HG03521 (cell line): ENCODE measurements at regions not wholly inside any gene's neighbourhood (a gene's known extent, or its start where the extent isn't known, plus 50 kb on each side); places are given as distances from the start of the nearest gene placed in this dataset.

Experiments used
- ATAC-seq: cut with Tn5 transposase; IDR thresholded peaks from one replicate; pipeline ENCODE4 v1.9.1; 2021; ENCODE audit warnings: mild to moderate bottlenecking, moderate library complexity; ENCODE audit not compliant: unreplicated experiment

DNA sequence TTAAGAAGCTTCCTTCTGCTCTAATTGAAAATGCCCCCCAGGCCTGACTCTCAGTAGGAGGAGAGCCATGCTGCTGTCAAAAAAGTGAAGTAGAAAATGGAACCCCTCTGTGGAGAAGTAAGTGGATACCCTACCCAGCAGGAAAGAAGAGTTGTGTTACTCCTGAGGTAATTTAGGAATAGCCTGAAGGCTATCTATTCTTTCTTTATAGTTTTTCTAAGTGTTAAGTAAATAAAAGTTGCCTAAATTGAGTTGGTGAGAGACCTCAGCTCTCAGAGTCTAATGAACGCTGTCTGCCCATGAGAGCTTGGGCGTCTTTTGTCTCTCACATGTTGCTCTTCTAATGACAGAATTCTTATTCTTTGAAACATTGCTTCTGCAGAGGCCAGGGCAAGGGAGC lies 116.2 kb downstream of the NSUN3 start:
- ATAC-seq = no peak

DNA sequence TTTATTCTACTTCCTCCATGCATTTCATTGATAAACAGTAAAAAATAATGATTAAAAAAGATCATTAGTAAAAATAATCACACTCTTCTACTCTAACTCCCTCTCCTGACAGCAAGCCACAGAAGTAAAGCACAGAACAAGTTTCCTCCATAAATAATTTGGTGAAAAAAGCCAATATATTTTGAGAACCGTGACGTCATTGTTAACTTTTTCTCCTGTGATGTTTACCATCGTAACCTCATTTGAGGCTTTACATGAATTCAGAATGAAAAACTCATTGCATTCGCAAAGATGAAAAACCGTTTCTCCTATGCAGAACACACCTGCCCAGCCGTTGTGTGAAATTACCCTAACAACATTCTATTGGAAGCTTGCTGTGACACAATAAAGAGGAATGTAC lies 120.7 kb downstream of the NSUN3 start:
- no peak for ATAC-seq

- ATAC-seq = no peak
Measured at GRCh38 chr3:94184781-94185180, 121.9 kb downstream of the NSUN3 start.

- ATAC-seq = no peak
Measured at GRCh38 chr3:94185753-94186152, 122.9 kb downstream of the NSUN3 start.

DNA sequence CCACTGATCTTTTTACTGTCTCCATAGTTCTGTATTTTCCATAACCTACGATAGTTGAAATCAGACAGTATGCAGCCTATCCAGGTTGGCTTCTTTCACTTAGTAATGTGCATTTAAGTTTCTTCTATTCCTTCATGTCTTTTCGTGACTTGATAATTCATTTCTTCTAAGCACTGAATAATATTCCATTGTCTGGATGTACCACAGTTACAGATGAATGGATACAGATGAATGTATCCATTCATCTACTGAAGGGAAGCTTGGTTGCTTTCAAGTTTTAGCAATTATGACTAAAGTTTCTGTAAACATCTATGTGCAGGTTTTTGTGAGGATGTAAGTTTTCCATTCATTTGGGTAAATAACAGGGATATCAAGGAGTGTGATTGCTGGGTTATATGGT lies 124.8 kb downstream of the NSUN3 start:
- ATAC-seq = no peak

GRCh38 chr3:94195381-94195780 lies 132.5 kb downstream of the NSUN3 start:
- ATAC-seq = no peak

DNA sequence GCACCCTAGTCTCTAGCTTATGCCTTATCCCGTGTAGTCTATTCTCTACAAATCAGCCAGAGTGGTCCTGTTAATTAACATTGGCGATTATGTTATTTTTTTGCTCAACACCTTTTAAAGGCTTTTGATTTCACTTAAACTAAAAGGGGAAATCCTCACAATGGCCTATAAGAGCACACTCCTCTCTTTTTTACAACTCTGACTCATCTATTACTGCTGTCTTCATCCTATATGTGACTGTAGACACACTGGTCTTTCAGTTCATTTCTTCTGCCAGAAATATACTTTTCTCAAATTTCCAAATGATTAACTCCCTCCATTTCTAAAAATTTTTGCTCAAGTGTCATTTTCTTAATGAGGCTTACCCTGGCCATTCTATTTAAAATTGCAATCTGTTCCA lies 143.4 kb downstream of the NSUN3 start:
- no peak for ATAC-seq

DNA sequence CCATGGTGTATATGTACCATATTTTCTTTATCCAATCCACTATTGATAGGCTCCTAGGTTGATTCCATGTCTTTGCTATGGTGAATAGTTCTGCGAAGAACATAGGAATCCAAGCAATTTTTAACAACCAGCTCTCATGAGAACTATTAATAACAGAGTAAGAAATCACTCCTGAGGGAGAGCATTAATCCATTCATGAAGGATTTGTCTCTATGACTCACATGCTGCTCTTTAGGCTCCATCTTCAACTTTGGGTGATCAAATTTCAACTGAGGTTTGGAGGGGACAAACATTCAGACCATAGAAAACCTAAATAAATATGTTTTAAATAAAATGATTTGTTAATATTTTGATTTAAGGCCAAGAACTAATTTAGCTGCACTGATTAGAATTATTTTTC lies 147.4 kb downstream of the NSUN3 start:
- ATAC-seq = no peak

- no peak for ATAC-seq
Measured at GRCh38 chr3:94217406-94217805, 154.5 kb downstream of the NSUN3 start.

DNA sequence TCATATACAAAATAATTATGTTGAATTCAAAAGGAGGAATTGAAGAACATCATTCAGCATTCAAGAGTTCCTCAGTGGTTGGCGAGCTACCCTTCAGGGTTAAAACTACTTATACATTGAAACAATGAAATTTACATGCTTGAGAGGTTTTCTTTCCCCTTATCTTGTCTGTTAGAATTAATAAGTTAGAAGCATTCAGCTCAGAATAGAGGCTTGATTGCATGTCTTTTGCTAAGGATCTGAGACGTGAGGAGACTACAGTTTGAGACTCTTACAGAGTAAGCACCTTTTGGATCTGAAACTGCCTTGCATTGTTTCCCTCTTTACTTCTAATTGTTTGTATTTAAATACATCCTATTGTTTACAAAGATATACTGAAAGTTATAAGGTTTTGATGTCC lies 157.6 kb downstream of the NSUN3 start:
- no peak for ATAC-seq

DNA sequence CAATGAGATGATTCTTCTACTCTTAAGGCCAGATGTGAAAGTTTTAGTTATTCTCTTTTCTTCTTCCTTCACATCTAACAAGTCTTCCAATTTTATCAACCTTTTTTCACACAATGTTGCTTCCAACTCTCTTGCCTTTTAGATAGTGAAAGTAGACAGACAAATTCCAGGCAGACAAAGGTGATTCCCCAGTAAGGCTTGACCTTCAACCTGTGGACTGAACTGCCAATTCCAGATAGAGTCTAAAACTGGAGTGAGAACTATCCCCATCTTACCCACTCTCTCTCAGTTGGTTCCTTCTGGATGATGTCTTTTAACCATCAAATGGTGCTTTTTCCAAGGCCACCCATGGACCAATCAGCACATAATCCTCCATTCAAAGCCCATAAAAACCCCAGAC lies 159.0 kb downstream of the NSUN3 start:
- no peak for ATAC-seq

DNA sequence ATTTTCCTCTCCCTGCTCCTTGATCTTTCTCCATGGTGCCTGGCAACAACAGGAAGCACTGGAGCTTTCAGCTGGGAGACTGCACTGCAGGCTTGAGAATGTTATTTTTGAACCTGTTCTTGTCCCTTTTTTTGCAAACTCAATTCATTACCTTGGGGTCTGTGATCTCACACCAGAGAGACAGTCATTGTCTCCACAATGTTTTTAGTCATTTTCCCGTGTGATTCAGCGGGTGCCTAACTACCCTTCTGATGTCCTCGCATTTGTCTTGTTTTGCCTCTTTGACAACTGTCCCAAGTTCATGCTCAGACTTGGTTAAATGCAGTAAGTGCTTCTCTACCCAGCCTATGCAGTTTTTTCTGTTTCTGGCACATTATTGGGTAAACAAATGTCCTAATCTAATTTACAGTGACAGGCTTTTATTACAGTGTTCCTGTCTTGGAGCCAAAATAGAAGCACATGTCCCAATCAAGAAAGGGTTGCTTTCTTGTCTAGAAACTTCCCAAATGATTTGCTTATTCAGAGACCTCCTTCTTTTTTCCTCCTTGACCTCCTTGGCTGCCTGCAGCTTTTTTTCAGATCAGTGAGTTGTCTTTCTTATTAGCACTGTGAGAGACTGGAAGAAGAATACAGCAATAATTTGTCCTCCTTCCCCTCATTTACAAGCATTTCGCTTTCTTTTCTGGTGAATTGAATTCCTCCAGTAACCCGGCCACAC lies 162.4 kb downstream of the NSUN3 start:
- no peak for ATAC-seq

DNA sequence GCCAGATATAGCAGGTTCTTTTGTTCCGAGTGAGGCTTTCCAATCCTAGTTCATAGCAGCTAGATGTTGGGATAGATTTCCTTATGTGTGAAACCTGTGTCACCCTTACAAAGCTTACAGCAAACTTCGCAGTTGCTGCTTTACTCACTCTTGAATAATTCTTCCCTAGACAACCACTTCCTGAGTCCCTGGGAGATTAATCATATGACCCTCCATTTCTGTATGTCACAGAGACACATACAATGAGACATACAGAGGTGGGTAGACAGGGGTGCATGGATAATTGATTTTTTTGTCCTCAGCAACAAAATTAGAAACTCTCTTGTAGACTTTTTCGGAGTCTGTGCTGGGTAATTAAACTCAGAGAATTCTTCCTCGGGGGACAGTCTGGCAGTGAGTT lies 163.2 kb downstream of the NSUN3 start:
- no peak for ATAC-seq

DNA sequence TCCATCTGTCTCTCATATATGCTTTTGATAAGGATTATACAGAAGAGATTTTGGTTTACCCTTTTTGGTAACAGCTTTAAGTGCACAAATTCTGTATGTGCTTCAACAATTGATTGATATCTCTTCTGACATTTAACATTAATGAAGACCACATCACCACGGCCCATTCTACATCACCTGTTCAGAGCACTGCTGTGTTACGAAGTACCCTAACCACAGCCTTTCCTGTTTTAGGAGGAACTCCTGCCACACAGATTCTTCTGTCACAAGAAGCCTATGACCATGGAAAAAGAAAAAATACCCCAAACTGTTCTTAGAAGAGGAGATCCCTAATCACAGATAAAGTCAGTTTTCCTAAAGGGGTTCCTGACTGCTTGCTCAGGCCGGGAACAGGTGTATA lies 170.1 kb downstream of the NSUN3 start:
- no peak for ATAC-seq

DNA sequence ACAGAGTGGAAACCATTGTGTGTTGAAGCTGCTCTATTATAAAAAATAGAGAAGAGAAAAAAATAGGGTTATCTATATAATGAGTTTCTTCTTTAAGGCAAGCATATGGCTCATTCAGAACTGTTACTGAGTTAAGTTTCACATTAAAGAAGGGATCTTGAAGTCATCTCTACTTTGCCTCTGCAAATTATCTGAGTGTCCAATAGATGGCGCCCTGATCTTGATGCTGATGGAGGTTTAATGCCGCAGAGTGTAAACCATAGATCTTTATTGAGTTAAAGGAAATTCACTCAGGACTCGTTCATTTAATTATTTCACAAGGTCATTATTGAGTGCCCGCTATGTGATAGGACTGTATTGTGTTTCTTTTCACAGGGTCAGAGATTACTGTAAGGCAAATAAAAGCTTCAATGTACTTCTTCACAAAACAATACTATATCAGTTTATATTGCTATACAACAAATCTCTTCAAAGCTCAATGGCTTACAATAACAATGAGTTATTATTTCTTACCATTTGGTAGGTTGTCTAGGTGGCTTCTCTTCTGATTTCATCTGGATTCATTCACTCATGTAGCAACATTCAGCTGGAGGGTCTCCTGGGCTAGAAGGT lies 171.4 kb downstream of the NSUN3 start:
- ATAC-seq = peak; percentile 69

- no peak for ATAC-seq
Measured at GRCh38 chr3:94241986-94242385, 179.1 kb downstream of the NSUN3 start.

- ATAC-seq = no peak
Measured at GRCh38 chr3:94246171-94246570, 183.3 kb downstream of the NSUN3 start.

GRCh38 chr3:94248042-94248441 lies 185.2 kb downstream of the NSUN3 start:
- no peak for ATAC-seq

DNA sequence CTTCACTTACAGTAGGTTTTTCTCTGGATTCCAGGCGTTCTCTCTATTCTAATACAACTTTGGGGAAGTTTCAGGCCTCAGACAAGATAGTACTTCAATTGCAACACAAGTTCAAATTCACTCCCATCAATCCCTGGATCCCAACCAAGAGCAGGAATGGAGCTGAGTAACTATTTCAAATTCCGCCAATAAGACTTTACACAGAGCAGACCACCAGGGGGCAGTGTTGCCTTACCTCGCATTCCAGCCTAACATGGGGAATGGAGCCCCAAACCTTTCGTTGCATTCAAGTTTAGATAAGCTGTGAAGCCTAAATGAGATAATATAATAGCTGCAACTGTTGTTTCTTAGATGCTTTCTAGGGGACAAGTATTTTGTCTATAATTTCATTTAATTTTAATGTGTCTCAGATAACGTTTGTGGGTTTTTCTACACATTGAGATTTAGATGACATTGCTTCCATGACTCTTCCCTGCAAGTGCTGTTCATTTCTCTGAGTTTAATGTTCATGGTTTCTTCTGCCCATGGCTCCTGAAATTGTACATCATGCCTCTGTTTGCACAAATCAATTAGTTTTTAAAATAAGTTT lies 186.7 kb downstream of the NSUN3 start:
- peak; percentile 75 for ATAC-seq

DNA sequence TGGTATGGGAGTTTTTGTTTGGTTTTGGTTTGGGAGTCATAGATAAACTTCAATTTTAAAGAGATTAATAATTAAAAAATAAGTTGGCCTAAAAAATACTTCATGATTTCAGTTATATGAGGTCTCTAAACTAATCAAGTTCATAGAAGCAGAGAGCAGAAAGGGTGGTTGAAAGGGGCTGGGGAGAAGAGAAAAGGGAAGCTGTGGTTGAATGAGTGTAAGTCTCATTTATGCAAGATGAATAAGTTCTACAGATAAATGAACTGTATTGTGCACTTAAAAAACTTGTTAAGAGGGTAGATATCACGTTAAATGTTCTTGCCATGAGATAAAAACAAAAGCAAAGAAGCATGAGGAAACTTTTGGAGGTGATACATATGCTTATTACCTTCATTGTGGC lies 188.7 kb downstream of the NSUN3 start:
- no peak for ATAC-seq

- ATAC-seq = no peak
Measured at GRCh38 chr3:94252316-94252715, 189.5 kb downstream of the NSUN3 start.
